LNCAP (cell line): ENCODE measurements at regions not wholly inside any gene's neighbourhood (a gene's known extent, or its start where the extent isn't known, plus 50 kb on each side); places are given as distances from the start of the nearest gene placed in this dataset.

Experiments used
- CTCF ChIP-seq: fragments of 450-650 bp; IDR thresholded peaks from 2 replicates; pipeline ENCODE4 v1.5.1; 2017; ENCODE audit warnings: mild to moderate bottlenecking

GRCh38 chr14:39957290-39957689, 525.1 kb upstream of the FBXO33 start:
- no peak for TF ChIP-seq CTCF

- TF ChIP-seq CTCF: peak; percentile 56
Observed at GRCh38 chr14:39956372-39956771, 524.1 kb upstream of the FBXO33 start.

- no peak for TF ChIP-seq CTCF
Observed at GRCh38 chr14:39948235-39948634, 516.0 kb upstream of the FBXO33 start.

- TF ChIP-seq CTCF: no peak
Observed at GRCh38 chr14:39946807-39947206, 514.6 kb upstream of the FBXO33 start.

GRCh38 chr14:39939023-39939422, 506.8 kb upstream of the FBXO33 start:
- TF ChIP-seq CTCF: no peak

GRCh38 chr14:39912192-39913100, 480.2 kb upstream of the FBXO33 start:
- no peak for TF ChIP-seq CTCF

GRCh38 chr14:39897657-39898056, 465.4 kb upstream of the FBXO33 start:
- TF ChIP-seq CTCF: no peak
